Stimulated activated CD4-positive, alpha-beta T cell treated with anti-CD3 and anti-CD28 coated beads, Interleukin-15, amount 100 ng/mL, for 48 hours (primary cell): ENCODE measurements at regions not wholly inside any gene's neighbourhood (a gene's known extent, or its start where the extent isn't known, plus 50 kb on each side); places are given as distances from the start of the nearest gene placed in this dataset.
"Not testable (repeated sequence)": the region's sequence is repeated elsewhere in the genome, so short reads cannot be mapped to it uniquely, and the experiment has no call there.

ENCODE experiments used
- DNase-seq, 2 donors: peaks; one replicate each; pipeline ENCODE4 v3.0.0-alpha.2; 2020; ENCODE audit warnings: low read depth in 2 of 2

DNA sequence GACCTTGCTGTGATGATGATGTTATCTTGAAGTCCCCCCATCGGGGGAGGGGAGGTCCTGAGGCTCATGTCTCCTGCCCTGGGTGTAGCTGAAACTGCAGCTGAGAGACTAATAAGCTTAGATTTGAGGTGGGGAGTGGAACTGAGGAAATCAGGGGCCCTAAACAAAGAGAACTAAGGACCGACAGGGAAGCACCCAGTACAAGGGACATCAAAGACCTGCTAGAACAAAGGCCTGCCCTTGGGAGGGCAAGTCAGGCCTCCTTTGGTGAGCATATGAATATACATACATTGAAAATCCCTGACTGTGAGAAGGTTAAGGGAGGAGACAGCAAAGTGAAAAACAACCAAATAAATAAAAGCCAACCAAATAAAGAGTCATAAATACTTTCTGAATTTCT is 1132.5 kb upstream of the CELF4 start:
- DNase-seq = no peak

DNA sequence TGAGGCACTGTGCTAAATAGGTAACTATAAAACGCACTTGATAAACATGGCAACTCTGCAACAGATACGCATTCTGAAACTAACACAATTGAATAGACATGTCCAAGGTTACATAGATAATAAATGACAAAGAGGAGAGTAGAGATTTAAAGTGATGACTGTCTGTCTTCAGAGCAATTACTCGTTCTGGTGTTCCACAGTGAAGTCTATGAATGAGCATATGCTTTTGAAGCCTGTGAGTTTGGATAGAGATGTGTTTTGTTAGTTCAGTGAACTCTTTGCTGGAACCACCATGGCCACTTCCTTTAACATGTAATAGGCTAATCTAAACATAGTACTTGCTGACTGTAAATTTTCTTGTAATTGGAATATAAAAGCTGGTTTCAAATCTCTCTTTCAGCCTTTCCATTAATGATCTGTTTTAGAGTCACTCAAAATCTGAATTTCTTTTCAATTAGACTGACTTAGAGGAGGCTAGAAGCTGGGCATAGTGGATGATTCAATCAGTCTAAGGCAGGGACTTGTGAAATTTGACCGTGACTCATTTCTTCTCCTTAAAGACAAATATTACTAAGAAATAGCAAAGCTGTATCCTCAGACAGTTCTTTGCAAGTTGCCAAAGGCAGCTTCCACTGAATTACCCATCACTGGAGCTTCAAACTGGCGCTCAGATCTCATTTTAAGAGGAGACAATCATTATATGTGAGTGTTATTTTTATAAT is 1130.1 kb upstream of the CELF4 start:
- DNase-seq = no peak

DNA sequence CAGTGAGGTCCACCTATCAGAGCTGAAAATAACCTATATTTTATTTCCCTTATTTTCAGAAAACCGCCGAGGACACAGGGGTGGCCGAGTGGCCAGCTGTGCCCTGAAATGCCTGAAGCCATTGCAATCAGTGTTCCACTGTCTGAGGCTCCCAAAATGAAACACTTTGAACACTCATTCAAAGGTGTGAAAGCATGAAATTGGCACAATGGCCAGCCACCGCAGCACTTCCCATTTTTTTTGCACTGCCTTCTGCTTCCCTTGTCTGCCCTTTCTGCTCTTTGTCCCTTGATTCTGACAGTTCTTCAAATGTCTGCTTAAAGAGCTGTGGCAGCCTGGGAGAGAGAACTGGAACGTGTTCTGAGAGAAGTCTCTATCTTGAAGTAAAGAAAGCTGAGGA is 1127.5 kb upstream of the CELF4 start:
- DNase-seq = no peak

DNA sequence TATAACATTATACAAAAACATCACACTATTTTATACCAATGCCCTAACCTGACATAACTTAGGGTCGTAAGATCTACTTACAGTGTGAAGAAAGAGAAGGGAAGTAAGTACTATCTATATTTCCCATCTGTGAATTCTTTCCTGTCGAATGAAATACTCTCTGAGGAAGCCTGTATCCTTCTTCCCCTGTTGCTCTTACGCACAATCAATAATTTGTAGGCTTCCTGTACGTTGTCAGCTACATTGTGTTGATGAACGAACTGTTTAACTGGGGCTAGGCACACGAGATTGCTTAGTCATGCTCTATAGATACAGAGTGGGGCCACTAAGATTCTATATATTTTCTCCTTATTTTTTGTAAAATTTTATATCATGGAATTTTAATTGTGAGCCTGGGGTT is 1125.0 kb upstream of the CELF4 start:
- DNase-seq = no peak

DNA sequence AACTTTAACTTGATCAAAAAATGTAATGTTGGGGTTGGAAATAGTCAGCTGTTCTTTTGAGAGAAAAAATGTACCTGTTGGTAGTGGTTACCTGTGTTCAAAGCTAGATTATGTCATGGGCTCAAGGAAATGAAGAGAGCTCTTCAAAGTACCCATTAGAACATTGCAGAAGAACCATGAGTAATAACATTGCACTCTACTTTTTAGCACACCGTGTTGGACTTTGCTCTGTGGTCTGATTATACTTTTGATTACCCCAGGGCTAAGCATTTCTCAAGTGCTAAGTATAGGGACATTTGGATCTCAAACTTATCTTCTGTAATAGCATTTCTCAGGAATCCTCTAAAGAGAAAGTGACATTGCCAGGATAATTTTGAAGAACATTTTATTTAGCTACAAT is 1122.8 kb upstream of the CELF4 start:
- no peak for DNase-seq

DNA sequence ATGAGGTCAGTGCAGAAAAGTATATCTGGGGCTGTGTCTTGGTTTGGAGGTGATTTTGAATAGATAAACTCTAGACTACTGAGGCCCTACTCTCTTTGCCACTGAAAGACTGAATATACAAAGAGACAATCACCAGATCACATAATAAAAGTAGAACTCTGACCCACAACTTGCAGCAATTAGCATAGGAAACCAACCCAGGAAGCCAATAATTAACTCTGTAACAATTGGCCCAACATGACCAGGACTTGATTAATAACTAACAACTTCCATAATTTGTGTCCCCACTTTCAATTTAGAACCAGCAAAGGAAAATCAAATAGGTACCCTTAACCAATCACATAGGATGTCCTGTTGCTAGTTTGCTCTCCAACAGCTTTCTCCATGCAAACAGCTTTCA is 1104.9 kb upstream of the CELF4 start:
- no peak for DNase-seq

DNA sequence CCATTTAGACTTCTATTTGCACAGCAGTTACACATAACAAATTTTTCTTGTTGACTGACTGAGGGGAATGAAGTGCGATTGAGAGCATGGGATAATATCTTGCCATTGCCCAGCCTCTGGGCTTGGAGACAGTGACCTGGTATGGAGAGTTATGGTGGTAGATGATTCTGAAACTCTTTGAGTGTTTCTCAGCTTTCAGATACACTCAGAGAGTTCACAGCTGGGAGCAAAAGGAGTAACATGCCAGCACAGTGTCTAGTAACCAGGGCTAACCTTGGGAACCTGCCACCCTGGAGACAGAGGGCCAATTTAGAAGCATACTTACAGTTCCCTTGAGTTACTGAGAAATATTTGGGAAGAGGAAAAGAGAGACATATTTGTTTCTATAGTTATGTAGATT is 1099.3 kb upstream of the CELF4 start:
- no peak for DNase-seq

DNA sequence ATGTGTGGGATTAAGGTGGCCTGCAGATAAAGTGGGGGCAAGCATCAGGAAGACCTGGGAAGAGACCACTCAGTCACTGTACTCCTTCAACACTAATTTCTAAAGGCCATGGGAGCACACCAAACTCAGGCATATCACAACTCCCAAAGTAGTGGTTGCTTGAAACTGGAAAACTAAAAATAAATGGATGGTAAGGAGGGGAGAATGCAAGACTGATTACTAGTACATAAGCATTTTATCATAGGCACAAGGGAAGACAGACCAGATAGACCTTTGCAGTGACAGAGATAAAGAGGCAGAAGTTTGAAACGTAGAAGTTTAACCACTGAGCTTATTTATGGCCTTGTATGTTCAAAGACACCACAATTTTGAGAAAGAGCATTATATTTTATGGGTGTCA is 1098.1 kb upstream of the CELF4 start:
- no peak for DNase-seq

DNA sequence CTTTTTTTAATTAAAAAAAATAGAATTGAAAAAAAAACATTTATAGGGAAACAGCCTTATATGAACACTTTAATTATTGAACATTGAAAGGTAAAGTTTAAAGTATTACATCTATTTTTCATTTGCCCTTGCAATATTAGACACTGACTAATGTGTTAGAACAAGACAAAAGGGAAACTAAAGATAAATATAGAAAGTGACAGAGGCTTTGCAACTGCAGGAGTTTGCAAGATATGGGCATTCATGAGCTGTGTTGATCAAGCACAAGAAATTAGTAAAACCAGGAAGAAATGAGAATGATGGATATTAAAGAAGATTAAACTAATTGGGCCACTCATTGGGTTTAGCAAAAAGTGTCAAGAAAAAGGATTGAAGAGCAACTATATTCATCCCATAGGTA is 1097.7 kb upstream of the CELF4 start:
- DNase-seq = no peak

DNA sequence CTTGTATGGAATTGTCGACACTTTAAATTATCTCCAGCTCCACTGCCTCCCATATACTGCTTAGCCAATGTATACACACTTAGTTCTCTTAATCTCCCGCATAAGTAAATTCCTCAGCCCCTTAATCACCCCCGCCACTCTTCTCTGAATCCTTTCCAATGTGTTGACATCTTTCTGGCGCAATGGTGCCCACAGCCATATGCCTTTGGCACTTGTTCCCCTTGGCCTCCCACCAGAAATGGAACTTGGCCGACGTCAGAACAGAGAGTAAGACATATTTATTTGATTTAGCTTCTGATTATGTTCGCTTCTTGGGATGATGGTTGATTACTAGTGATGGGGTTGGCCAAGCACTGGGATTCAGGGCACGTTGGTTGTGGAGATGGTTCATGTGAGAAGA is 1089.3 kb upstream of the CELF4 start:
- no peak for DNase-seq

DNA sequence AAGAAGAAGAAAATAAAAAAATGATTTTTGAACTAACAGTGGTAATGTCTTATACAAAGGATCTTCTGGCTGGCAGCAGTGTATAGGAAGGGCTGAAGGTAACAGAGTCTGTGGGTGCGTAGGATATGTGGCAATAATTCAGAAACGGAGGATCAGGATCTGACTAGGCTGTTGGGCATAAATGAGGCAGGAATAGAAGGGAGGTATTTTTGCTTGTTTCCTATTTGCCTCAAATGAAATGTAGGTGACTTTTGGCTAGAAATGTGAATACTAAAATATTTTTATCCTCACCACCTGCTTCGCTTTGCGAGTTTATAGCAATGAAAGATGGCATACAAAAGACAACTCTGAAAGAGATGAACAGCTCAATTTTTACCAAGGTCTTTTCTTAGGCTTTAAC is 1086.1 kb upstream of the CELF4 start:
- no peak for DNase-seq

DNA sequence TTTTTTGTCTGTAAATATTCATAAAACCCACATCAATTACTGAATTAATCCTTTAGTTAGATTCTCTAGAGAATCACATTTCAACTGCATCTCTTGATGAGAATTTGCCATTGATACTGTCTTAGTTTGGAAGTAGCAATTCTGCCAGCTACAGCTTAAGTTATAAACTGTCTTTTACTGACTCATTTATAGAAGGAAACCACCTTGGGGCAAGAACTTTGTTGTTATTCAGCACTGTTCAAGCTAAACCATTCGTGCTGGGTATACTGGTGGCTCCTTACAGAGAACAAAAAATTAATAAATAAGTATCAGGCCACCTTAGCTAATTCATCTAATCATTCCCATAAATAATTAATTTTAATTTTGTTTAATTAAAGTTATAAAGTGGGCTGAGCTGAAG is 1082.6 kb upstream of the CELF4 start:
- DNase-seq = no peak

DNA sequence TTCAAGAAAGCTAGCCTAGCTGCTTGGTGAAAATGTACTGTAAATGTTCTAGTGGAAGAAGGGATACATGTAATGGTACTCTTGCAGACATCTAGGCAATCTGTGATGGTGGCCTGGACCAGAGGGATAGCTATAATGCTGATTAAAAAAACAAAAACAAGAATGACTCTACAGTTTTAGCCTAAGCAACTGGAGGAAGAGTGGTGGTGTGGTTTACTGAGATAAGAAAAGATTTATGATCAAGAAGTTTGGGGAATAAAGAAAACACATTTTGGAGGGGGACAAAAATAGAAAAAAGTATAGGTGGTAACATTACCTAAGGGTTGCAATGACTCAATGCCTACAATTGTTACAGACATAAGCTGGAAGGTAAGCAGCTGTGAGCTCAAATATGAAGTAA is 1080.7 kb upstream of the CELF4 start:
- no peak for DNase-seq

DNA sequence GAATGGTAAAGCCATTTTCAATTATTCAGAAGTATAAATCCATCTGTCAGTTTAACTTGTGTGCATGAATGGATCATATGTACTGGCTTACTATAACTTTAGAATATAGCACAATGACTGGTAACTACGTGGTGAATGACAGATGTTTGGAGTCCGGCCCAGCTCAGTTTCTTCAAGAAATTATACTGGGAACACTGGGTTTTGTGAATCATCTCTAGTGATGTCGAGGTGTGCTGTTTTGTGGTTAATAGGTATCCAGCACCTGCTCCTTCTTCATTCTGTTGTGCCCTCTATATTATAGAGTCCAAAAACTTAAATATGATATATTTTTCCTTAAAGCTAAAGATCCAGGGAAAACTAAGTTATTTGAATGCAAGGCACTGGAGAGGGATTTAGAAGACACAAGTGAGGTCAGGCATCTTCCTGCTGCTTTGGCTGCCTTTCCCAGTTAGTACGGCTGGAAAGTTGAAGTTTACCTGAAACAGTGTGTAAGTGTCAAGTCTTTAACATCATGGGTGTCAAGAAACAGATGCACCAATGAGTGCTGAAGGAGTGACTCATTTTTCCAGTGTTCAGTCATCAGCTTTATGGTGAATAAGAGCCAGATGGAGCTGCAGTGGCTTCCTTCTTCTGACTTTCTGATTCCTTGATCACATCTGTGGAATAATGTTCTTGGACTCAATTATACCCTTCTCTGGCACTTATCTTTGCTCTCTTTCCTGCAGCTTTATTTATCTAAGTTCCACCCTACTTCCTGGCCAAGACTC is 1079.5 kb upstream of the CELF4 start:
- no peak for DNase-seq

DNA sequence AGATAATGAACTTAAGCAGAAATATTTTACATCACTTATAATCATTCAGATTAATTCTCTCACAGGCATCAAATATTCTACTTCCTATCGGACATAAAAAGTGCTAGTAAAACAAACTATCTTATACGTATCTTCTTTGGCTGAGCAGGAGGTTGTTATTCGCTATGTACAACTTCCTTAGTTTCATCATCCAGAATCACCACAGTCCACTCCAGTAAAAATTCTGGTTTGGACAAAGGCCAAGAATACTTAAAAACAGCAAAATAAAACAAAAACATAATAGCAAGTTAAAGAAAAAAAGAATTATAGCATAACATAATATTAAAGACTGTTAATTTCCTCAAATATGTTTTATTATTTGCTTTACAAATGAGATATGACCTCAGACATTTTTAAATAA is 1077.1 kb upstream of the CELF4 start:
- DNase-seq = no peak

DNA sequence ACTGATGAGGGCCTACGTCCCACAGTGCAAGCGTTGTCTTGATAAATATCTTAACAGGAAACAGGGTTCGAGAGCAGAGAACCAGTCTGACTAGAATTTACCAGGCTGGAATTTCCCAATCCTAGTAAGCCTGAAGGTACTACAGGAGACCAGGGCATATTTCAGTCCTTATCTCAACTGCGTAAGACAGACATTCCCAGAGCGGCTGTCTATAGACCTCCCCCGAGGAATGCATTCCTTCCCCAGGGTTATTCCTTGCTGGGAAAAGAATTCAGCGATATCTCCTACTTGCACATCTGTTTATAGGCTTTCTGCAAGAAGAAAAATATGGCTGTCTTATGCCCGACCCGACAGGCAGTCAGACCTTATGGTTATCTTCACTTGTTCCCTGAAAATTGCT is 1074.1 kb upstream of the CELF4 start:
- not testable (repeated sequence) for DNase-seq

DNA sequence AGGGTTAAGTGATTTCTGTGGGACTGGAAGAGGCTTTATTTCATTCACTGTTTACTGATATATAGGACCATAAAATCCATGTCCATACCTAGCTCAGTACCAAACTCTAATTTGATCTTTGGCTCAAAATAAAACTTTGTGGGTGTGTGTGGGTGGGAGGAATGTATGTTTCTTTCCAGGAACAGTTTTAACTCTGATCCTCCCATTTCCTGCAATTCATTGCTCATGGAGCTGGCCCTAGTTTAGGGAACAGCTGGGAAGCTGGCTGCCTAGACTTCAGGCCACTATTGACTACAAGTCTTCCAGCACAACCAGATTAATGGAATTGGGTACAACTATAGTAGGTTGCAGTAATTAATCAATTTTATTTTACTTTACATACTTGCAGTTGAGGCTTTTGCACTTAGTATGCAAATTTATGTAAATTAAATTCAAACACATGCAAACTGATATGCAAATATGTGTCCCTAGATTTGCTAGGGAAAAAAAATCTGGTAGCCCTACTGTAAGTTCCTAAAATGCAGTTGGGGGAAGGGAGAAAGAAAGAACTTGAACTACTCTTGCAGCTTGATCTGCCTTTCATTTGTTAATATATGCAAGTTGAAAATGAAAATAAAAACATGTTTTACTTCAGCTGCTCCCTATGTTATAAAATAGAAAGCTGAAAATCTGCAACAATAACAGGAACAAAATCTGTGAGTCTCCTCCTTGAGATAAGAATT is 1070.3 kb upstream of the CELF4 start:
- DNase-seq = no peak

DNA sequence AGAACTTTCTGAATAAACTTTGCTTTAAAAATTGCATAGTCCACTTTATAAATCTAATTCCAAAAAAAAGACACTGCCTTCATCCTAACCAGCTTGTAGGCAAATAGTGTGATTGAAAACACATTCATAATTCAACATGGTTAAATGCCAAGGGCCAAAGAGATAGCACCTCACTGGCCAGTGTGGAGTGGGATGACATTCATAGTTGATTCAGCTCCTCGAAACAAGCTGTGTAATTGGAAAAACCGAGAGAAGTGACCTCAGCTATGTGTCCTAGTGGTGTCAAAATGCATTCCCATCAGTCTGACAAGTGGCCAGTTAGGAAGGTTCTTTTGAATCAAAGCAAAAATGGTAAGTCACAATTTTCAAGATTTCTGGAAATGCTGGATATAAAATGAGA is 1068.5 kb upstream of the CELF4 start:
- no peak for DNase-seq

DNA sequence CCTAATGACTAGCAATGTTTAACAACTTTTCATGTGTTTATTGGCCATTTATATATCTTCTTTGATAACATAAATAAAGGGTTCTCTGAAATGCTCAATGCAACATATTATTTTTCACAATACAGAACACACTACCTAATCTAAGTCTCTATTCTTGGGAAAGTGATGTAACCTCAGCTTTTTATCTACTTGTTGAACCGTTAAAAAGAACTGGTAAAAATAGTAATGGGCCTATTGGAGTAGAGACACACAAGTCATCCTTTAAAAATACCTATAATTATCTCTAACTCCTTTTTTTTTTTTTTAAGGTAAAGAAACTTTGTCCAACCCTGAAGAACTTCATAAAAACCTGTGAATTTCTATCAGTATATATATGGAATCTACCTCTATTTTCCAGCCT is 1067.7 kb upstream of the CELF4 start:
- DNase-seq = no peak

DNA sequence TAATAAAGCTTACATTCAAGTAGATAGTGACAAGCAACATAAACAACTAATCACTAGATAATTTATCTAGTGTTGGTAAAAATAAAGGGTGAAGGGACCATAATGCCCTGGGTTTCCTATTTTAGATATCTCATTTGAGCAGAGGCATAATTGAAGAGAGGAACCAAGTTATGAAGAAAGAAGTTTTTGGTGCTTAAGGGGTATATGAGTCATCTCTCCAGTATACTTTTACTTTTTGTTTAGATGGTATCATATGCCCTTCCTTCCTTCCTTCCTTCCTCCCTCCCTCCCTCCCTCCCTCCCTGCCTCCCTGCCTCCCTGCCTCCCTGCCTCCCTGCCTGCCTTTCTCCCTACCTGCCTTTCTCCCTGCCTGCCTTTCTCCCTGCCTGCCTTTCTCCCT is 1053.5 kb upstream of the CELF4 start:
- no peak for DNase-seq

DNA sequence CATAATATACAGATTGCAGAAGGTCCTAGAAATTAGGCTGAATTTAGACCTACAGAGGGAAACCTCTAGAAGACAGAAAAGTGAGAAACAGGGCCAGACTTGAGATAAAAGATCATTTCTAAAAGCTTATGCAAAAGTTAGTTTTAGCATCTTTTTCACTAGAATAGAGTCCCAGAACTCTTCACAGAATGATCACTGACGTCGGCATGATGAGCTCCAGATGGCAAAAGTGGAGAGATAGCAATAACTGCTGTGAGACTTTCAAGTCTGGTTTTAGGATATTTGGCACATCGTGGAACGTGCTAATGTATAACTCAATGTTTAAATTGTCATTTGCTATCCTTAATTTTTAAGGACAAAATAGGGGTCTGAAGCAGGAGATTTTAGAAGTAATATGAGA is 1050.7 kb upstream of the CELF4 start:
- DNase-seq = no peak

DNA sequence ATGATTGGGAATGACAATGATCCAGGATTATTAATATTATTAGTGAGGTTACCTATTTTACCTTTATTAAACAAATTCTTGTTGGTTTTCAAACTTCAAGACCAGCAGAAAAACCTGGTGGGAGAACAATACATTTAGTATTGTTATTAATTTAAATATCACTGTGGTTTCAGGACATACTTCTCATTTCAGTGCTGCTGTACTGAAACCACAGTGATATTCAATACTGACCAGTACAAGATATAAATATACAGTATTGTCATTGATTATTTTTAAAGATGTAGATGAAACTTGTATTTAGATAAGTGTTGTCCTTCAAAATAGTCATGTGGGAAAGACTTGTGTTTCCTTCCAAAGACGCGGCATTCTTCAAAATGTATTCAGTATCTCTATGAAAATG is 1047.3 kb upstream of the CELF4 start:
- DNase-seq = no peak
